GM18867 (cell line): ENCODE measurements at regions not wholly inside any gene's neighbourhood (a gene's known extent, or its start where the extent isn't known, plus 50 kb on each side); places are given as distances from the start of the nearest gene placed in this dataset.

ENCODE experiments used
- ATAC-seq: cut with Tn5 transposase; IDR thresholded peaks from one replicate; pipeline ENCODE4 v1.9.1; 2021; ENCODE audit warnings: mild to moderate bottlenecking, moderate library complexity; ENCODE audit not compliant: unreplicated experiment

- ATAC-seq: no peak
Observed at GRCh38 chr6:137729866-137730629, 137.0 kb upstream of the TNFAIP3 start.

DNA sequence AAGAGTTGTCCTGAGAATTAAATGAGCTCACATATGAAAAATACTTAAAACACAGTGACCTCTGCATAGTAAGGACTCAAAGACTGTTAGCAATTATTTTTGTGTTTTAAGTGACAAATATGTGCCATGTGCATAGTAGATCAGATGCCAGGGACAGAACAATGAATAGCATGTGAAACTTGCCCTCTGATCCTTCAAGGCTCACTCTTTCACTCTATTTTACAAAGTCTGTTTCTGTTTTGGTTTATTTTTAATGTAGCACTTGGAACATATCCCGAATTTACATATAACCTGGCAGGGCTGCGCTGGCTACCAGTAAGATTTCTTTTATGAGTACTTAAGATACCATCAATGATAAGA, 135.5 kb upstream of the TNFAIP3 start:
- no peak for ATAC-seq

GRCh38 chr6:137731960-137732616, 135.0 kb upstream of the TNFAIP3 start:
- no peak for ATAC-seq

DNA sequence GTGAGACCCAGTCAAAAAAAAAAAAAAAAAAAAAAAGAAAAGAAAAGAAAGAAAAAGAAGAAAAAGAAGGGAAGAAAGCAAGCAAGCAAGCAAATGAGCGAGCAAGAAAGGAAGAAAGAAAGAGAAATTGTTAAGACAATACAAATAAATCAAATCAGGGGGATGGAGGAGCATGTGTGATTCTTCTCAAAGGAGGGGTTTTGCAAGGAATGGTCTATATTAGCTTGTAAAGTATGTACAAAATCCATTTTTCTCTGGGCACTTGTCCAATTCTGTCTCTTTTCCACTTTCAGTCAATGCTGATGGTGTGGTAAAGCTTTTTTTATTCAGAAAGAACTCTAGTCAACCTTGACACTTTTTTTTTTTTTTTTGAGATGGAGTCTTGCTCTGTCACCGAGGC, 133.7 kb upstream of the TNFAIP3 start:
- ATAC-seq: no peak

DNA sequence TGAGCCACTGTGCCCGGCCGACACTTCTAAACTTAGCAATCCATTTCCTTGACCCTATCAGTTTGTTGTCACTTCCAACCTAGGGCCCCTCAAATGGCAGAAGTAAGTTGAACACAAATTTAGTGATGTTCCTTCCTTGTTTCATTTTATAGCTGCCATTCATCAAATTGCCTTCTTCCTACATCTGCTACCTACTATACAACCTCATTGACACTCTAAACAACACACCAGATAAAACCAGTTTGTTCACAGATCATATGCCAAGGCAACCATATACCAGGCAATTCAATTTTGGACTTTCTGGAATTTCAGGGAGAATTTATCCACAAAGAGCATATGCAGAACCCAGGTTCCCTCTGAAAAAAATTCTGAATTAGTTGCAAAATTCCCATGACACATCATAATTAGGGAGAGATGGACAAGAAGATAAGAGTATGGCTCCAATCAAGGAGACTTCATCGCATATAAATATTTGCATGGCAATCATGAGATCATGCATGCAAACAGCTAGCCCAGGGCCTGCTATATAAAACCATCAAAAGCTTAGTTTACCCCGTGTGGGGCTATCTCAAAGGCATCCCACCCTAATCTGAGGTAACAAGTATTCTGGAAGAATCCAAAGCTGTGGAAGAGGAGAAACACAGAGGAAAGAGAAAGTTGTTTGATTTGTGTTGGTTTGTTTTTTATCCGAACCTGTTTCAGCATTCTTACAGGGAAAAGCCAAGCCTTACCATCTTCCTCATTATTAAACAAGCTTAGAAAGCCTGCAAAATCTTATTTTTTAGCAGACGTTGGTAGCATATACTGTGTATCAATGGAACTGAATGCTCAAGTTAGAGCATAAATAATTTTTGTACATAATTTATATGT, 132.8 kb upstream of the TNFAIP3 start:
- ATAC-seq: no peak

DNA sequence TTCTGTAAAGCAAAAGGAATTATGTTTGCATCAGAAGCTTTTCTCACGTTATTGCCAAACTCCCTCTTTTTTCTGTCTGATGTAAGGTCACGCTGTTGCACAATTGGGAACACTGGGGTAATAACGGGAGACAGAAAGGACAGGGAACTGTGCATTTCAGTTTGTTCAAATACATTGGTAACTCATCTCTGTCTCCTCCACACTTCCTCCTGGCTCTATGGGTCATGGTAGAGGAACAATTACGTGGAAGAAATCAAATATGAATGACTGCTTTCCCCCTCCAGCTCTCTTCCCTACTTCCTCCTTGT, 132.2 kb upstream of the TNFAIP3 start:
- ATAC-seq: no peak

- peak; percentile 89 for ATAC-seq
Observed at GRCh38 chr6:137736048-137736818, 130.8 kb upstream of the TNFAIP3 start.

GRCh38 chr6:137736911-137737310, 130.1 kb upstream of the TNFAIP3 start:
- no peak for ATAC-seq

- ATAC-seq: no peak
Observed at GRCh38 chr6:137737836-137738596, 129.0 kb upstream of the TNFAIP3 start.

GRCh38 chr6:137738931-137739504, 128.0 kb upstream of the TNFAIP3 start:
- no peak for ATAC-seq

GRCh38 chr6:137739544-137739943, 127.5 kb upstream of the TNFAIP3 start:
- no peak for ATAC-seq

DNA sequence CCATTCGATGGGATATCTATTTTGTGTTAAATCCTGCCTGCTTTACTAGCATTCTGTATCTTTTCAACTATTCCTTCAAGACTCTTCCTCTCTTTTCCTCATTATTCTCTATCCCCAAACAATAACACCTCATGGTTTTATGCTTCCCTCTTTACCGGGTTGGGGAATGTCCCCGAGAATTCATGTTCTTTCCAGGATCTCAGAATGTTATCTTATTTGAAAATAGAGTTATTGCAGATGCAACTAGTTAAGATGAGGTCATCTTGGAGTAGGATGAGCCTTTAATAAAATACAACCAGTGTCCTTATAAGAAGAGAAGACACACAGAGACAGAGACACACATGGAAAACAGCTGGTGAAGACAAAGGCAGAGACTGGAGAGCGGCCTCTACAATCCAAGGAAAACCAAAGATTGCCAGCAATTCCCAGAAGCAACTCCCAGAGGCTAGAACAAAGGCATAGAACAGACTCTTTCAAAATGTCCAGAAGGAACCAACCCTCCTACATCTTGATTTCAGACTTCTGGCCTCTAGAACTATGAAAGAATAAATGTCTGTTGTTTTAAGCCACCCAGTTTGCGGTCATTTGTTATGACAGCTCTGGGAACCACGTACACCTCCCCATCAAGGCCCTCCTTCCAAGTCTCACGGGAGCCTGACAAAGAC, 126.8 kb upstream of the TNFAIP3 start:
- ATAC-seq: no peak

DNA sequence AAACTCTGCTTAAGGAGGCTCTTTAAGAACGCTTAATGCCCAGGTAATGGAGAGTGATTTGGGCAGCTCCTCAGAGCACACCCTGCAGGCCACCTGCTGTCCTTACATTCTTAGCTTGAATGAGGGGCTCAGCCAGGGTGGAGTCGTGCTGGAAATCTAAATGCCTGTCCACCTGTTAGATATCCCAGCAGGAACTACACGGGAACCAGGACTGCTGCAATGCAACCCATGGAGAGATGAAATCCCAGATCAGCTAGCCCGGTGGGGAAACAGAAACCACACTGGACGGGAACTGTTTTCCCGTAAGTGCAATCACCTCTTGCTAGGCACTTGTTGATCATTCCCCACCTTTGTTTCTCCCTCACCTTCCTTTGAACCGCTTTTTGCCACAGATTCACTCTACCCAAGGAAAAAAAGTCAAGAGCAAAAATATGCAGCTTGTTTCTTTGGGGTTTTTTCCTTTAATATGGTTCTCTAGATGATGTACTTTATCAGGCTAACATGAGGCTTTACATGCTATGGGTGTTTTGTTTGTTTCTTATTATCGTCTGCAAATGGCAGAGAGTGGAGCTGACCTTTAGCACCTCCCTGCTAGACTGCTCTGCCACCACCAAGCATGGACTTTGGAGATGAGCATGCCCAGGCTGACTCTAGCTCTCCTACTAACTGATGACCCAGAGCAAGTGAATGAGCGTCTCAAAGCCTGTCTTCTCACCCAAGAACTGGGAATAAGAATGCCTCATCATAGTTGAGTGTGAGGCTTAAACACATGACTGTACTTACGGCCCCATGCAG, 125.9 kb upstream of the TNFAIP3 start:
- no peak for ATAC-seq

GRCh38 chr6:137743493-137743892, 123.6 kb upstream of the TNFAIP3 start:
- ATAC-seq: no peak

DNA sequence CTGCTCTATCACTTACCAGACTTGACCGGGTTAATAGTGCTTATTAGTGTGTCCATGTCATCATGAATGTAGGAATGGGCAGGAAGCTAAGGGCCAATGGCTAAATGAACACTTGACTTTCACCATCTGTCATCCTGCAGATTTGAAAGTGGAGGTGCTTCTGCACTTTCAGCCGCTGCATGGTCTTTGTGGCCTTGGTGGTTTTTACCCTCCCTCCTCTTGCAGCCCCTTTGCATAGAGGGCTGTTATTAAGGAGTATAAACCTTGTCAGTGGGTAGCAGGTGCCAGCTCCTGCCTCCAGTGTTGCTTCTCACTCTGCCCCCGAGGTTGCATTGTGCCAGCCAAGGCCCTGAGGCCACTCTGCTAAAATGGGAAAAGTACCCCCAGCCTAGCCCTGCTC, 122.2 kb upstream of the TNFAIP3 start:
- ATAC-seq: peak; percentile 73

DNA sequence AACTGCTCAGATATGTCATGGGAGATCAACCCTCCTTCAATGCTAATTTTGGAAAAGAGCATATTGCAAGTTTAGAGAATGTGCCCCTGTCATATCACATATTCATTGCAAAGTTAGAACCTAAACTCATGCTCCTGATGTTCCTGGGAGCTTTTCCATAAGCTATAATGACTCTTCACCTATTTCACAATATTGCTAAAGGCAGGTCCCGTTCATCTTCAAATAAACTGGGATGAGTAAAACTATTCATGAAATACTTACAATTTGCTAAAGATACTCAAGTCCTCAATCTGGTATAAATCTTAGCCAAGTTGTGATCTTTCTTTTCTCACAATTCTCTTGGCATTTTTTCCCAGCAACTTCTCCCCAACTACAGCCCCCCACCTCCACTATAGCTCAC, 121.7 kb upstream of the TNFAIP3 start:
- ATAC-seq: no peak

- no peak for ATAC-seq
Observed at GRCh38 chr6:137746264-137746663, 120.8 kb upstream of the TNFAIP3 start.

- no peak for ATAC-seq
Observed at GRCh38 chr6:137749696-137750211, 117.3 kb upstream of the TNFAIP3 start.

DNA sequence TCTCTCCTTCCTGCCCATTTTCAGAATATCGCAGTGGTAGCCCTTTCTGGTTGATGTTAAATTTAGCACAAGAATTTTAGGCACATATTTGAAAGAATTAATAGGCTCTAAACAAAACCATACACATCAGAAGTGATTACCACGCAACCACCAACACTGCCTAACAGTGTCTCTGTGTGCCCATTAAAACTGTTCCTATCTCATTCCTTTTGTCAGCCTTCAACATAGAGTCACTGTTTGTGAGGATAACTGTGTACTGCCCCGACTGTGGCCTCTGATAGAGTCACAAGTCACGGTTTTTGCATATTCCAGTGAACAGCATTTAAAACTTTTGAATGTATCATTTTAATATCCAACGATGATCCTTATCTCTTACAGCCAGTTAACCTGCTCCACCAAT, 116.8 kb upstream of the TNFAIP3 start:
- ATAC-seq: no peak
